Hematopoietic multipotent progenitor cell (in vitro differentiated cells): ENCODE measurements at regions not wholly inside any gene's neighbourhood (a gene's known extent, or its start where the extent isn't known, plus 50 kb on each side); places are given as distances from the start of the nearest gene placed in this dataset.
"Not testable (repeated sequence)": the region's sequence is repeated elsewhere in the genome, so short reads cannot be mapped to it uniquely, and the experiment has no call there.

ENCODE experiments used
- DNase-seq, 3 donors: peaks; one replicate each; pipeline ENCODE4 v3.0.0-alpha.2; 2011 to 2015; ENCODE audit warnings: low read depth in 2 of 3, low spot score in 2 of 3

DNA sequence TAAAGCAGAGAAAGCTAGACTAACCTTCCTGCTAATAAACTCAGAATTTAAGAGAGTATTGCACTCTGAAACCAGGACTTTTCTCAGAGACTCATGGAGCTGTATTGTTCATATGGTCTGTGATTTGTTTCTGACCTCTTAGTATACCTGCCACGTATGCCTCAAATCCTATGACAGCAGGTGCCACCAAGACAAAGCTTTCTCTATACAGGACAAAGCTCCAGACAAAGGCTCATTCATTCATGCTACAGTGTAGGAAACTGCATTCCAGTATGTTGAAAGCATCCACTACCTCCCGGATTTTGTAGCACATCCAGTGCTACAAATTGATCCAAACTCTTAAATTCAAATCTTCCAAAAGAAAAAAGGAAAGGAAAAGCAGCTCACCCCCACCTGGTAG lies 178.3 kb downstream of the CHIC2 start:
- DNase-seq, result no peak

DNA sequence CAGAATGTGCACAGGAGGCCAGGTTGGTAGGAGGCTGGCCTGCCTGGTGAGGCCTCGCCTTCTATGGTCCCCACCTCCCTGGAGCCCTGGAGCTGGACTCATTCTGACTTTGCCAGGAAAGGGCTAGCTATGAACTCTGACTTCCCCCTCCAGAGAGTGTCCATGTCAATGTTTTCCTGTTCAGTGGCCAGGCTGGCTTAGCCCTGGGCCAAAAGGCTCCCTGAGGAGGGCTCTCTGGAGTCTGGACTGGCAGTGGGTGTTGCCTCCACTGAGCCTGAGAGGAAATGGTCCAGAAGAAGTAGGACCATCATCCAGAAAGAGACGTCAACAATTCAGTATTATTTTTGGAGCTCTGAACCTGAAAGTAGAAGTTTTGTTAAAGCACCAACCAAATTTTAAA lies 178.7 kb downstream of the CHIC2 start:
- no peak for DNase-seq

DNA sequence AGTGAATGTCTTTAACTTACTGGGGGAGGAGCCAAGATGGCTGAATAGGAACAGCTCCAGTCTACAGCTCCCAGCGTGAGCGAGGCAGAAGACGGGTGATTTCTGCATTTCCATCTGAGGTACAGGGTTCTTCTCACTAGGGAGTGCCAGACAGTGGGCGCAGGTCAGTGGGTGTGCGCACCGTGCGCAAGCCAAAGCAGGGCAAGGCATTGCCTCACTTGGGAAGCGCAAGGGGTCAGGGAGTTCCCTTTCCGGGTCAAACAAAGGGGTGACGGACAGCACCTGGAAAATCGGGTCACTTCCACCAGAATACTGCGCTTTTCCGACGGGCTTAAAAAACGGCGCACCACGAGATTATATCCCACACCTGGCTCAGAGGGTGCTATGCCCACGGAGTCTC lies 187.3 kb downstream of the CHIC2 start:
- not testable (repeated sequence) for DNase-seq

DNA sequence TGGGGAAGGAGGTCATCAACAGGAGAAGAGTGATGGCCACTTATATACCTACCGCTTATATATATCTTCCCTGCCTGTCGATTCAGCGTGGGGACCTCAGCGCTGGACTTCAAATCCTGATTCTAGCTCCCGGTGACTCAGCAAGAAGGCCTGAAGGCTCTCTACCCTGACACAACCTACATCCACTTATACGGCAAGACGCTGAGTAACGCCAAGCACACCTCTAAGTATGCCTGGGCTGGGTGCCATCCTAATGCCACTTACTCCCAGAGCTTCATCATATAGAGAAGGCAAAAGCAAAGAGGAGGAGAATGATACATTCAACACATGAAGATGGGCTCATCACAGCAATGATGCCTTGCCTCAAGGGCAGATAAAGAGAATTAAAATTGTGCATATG lies 198.3 kb downstream of the CHIC2 start:
- DNase-seq, result no peak

DNA sequence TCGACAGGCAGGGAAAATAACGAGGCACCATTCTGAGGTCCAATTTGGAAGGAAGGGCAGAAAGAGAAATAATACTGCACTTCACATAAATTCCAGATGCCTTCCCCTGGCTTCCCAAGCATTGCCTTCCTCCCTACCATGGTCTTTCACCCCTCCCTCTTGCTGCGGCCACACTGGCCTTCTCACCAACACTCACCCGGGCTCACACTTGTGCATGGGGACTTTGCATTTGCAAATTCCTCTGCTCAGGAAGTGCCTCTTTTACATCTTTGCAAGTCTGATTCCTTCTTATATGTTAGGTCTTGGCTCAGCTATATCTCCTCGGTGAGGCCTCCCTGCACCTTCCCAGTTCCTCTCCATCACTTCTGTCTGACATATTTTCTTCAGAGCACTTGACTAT lies 199.4 kb downstream of the CHIC2 start:
- DNase-seq, result no peak

DNA sequence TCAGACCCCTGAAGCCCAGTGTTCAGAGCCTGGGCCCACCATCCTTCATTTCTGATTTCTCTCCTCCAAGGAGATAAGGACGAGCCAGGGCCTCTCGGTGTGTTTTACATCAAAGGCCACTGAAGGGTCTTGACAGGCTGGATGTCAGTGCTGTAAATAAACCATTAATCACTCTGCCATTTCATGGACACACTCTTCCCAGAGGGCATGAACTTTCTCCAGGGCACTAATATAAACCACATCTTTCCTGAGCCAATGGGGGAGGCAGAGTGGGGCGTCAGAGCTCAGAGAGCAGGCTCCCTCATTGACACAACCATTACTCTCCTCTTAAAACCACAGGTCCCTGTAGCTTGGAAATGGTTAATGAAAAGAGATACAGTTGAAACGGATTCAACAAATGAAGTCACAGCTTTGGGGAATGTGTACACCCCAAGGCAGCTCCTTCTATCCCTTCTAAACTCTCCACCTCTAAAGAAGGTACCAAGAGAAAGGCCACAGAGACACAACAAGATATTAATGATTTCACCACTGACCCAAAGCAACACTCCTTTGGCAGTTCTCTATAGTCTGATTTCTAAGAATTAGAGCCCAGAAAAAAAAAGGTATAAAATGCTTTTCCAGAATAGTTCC lies 200.6 kb downstream of the CHIC2 start:
- no peak for DNase-seq

DNA sequence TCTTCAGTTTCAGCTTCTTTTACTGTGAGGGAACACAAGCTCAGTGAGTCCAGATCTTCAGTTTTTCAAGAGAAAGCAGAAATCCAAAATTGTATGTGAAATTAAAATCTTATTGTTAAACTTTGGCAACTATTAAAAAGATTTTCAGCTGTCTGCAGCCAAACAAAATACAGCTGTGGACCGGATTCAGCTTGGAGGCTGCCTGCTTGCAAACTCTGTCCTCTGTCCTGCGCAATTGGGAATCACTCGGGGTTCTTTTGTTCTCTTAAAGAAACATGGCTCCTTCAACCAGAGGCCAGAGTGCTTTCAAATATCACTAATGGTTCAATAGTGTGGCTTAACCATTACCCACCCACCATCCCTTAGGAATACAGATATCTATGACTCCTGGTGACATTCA lies 201.2 kb downstream of the CHIC2 start:
- DNase-seq, result no peak

DNA sequence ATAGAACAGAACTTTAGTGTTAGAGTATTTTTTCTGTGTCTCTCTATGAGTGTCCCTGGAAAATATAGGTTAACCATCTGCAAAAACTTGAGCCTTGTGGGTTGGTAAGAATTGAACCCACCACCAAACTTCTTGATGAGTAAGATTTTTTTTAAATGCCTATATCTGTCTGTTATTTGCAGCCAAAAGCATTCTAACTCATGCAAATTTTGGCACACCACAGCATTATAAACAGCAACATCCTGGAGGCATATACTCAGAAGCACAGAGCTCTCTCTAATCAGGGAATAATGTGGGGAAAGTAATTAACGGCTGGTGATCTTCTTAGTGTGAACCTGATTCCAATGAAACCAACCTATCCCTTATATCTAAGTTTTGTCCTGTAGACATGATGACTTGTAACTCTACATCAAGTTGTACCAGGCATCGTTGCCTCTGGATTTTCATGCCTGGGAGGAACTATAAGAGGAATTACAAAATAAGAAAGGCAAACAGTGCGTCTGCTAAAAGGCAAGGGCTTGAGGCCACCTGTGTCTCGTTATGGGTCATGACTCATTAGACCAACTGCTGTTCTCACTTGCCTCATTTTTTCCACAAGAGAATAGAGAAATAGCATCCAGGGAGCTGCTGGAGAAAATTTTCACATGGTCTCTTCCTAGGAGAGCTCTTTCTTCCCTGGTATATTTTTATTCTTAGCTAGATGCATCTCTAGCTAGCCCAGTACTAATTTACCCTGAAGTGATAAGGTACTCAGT lies 202.4 kb downstream of the CHIC2 start:
- DNase-seq, result no peak

DNA sequence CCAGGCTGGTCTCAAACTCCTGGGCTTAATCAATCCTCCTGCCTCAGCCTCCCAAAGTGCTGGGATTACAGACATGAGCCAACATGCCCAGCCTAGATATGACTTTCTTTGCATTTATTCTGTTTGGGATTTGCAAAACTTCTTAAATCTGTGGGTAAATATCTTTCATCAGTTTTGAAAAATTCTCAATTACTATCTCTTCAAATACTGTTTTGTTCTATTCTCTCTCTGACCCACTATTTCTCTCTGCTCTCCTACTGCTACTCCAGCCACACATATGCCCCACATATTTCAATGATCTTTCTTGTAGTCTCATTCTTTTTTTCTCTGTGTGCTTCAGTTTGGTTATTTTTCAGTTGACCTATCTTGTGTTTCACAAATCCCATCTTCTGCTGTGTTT lies 205.1 kb downstream of the CHIC2 start:
- DNase-seq, result no peak

DNA sequence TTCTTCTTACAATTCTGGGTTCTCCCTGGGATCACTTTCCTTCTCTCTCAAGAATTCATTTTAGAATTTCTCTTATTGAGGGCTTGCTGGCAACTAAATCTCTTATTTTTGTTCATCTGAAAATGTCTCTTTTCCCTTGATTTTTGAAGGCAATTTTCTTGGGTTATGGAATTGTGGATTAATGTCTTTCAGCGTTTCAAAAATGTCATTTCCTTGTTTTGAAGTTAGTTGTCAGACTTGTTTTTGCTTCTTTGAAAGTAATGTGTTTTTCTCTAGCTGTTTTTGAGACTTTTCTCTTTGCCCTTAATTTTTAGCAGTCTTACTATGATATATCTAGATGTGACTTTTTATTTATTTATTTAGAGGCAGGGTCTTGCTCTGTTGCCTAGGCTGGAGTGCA lies 205.7 kb downstream of the CHIC2 start:
- DNase-seq, result no peak

DNA sequence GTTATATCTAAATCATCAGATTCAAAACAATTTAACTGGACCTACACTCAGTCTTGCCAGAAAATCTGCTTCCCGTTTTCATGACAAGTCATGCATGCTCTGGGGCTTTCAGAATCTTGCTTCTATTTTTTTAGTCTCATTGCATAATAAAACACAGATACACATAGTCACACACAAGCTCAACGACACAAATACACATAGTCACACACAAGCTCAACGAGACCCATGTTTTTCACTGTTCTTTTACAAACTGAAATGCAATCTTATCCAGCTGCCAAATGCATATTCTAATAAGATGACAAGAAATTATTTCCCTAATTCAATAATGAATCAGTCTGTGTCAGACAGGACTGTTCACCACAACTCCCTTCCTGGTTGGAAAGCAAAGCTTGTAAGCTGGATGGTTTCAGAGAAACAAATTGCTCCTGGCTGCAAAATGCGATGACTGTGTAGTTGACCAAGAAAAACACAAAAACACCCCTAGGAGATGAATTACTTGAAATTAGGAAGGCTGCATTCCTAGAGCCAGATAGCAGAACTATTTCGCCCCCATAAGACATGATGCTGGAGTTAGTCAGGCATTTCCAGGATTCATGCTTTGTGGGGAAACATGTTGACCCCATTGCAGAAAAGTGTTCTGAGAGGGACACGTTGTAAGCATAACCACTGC lies 208.7 kb downstream of the CHIC2 start:
- peak in 2 of 3 donors; percentile 9 to 43 for DNase-seq

DNA sequence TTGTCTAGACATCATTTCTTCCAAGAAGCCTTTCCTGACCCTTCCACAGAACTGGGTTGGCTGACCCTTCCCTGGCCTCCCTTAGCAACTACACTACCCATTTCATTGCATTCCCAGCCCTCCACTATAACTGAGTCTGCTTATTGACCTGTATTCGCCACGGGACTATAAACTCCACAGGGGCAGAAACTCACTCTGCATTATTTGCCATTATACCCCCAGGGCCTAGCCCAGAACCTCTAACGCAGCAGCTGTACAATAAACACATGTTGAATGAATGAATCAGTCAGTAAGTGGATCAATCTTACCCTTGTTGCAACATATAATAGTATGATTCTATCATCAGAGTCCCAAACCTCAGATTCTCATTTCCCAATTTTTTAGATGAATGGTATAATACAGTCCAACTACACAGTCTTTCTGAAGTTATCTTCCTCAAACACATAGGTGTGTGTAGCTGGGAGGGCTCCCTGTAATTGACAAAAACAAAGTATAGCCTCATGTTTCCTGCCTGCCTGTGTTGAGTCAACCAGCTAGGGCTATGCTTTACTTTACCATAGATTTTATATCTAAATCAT lies 209.3 kb downstream of the CHIC2 start:
- DNase-seq, result no peak

DNA sequence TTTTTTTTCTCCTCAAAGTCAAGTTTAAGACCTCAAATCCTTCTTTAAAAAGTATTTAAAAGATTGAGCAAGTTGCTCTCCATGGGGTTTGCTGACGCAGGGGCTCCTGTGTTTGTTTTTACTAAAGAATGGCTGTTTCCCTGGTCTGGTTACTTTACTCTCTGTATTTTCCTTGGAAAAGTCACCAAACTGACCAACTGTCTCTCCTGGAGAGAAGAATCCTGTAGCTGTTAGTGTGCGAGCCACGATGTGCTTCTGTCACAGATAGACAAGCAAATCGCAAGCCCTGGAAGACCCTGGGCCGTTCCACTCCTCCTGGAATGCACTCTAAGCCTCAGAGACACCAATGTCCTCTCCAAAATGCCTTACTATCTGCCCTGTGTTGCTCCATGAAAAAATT lies 212.1 kb downstream of the CHIC2 start:
- no peak for DNase-seq

DNA sequence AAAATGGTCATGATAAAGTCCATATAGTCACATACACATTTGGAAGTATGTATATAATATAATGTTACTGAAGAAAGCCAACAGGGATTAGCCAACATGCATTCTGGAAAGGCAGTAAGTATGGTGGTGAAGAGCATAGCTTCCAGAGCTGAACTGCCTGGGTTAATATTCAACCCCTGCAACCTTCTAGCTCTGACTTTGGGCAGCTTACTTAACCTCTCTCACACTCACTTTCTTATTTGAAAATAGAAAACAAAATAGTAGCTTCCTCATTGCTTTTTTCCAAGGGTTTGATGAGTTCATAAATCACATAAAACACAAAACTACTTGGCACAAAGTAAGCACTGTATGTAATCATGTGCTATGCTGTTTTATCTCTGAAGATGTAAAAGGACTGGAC lies 216.4 kb downstream of the CHIC2 start:
- DNase-seq, result no peak

DNA sequence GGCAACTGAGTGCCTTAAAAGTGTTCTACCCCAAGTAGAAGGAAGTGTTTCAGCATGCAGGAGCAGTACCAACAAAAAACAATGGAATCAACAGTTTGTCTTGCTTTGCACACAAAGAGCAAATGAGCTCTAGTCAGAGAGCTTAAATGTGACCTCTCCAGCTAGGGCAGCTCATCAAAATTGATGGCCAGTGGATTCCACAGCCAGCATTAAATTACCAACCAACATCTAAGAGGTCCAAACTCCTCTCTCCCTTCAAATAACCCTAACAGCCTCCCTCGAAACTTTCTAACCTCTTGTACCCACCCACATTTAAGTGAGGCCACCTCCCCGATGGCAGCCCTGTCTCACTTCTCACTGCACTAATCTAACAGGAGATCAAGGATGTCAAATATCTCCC lies 219.9 kb downstream of the CHIC2 start:
- DNase-seq, result no peak

DNA sequence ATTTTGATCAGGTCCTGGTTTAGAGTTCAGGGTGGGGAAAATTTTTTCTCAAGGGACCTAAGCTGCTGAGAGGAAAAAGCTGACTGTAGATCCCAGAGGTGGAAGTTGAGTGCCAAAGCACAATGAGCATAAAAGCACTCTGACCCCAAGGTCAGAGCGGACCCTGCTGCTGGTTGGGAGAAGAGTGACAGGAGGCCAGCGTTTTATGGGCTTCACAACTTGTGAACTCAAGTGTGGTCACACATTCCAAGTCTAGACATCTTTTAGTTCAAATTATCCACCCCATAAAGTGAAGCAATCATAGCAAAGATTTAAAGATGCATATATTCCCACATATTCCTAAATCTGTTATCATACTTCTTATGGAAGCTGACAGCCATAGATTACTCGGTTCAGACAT lies 220.3 kb downstream of the CHIC2 start:
- DNase-seq, result no peak

DNA sequence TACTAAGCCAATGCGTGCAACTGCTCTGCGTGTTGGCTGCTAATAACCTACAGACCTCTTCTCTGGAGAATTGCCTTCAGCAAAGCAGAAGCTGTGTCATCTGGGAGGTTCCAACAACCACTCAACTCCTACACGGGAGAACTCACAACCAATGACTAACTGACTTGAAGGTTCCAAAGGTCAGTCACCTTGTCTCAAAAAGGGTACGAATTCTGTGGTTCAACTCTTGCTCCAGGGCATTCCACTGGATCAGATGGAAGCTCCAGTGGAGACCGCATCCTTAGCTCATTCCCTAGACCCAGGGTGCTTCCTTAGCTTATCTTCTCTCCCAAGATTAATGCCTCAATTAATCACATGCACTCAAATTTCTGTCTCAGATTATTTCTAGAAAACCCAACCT lies 222.7 kb downstream of the CHIC2 start:
- no peak for DNase-seq

DNA sequence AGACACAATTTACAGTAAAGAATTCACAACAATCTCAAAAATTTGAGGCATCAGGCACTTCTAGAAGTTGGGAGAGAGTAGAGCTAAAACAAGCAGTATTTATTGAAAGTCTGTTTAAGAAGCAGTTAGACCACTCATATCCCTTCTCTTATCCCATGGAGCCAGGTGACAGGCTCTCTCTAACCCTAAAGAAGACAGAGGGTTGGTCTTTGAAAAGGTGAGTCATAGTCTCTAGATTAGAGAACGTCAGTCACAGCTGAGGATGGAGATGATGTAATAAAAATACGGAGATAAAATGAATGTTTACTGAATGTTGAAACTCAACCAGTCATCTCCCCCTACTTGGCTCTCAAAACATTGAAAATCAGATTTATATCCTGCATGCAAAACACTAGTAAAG lies 223.8 kb downstream of the CHIC2 start:
- no peak for DNase-seq

DNA sequence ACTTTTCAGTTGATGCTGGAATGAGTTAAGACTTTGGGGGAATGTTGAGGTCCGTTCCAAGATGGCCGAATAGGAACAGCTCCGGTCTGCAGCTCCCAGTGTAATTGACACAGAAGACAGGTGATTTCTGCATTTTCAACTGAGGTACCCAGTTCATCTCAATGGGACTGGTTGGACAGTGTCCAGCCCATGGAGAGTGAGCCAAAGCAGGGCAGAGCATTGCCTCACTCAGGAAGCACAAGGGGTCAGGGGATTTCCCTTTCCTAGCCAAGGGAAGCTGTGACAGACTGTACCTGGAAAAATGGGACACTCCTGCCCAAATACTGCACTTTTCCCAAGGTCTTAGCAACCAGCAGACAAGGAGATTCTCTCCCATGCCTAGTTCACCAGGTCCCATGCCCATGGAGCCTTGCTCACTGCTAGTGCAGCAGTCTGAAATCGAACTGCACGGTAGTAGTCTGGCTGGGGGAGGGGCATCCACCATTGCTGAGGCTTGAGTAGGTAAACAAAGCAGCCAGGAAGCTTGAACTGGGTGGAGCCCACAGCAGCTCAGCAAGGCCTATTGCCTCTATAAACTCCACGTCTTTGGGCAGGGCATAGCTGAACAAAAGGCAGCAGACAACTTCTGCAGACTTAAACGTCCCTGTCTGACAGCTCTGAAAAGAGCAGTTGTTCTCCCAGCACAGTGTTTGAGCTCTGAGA lies 231.0 kb downstream of the CHIC2 start:
- DNase-seq, result not testable (repeated sequence)

DNA sequence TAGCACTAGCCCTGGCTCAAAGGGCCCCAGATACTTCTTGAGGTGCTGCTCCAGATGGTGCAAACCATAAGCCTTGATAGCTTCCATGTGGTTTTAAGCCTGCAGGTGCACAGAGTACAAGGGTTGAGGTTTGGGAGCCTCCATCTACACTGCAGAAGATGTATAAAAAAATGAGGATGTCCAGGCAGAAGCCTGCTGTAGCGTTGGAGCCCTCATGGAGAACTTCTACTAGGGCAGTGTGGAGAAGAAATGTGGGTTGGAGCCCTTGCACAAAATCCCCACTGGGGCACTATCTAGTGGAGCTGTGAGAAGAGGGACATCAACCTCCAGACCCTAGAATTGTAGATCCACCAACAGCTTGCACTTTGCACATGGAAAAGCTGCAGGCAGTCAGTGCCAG lies 231.9 kb downstream of the CHIC2 start:
- no peak for DNase-seq

DNA sequence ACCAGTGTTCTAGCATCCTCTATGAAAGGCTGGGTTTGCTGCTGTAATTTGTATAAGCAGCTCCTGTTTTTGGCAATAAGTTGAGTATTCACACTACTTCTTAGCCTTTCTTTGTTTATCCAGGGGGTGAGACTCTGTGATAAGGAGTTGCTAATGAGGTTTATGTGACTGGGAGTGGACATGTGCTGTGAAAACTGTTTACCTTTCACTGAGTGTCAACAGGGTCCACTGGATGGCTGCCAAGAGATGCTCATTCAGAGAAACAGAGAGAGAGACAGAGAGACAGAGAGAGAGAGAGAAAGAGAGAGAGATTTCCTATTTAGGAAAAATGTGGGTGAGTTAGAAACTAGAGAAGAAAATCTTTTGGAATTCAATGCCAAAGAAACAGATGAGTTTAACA lies 233.9 kb downstream of the CHIC2 start:
- DNase-seq, result no peak
